ENCODE measurements at regions not wholly inside any gene's neighbourhood (a gene's known extent, or its start where the extent isn't known, plus 50 kb on each side); places are given as distances from the start of the nearest gene placed in this dataset.

DNA sequence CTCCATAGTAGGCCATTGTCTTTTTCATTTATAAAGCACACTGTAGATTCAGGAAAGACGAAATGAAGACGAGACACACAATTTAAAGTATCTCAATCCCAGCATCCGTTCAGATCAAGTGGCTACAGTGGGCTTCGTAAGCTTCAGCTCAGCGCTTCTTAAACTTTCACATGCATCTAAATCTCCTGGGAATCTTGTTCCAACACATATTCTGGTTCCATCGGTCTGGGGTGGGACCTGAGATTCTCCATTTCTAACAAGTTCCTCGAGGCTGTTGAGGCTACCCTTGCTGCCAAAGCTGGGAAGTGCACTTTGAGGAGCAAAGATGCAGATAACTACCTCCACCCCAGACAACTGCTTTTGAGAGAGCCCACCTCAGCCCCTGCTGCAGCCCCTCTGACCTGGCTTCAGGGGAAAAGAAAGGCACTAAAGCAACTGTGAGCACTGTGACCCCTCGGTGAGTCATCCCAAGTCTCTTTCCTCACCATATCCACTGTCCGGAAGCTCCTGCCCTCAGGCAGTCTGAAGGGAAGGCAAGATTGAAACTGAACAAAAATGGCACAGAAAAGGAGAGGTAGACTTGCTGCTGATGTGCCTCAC, 201.1 kb upstream of the FBXO11 start:
- H3K4me3 Mint-ChIP-seq: no peak overlapping the region
- no peak overlapping the region for H3K27ac Mint-ChIP-seq
- H3K36me3 Mint-ChIP-seq: peaks cover 1% of the 10 kb centered on the region
- H3K9me3 Mint-ChIP-seq (ENCODE audit: low read depth): no peaks in the 10 kb centered on the region
- peaks cover 3% of the 10 kb centered on the region for H3K27me3 Mint-ChIP-seq
- peaks cover 15% of the 10 kb centered on the region for H3K4me1 Mint-ChIP-seq (ENCODE audit: low read depth)

DNA sequence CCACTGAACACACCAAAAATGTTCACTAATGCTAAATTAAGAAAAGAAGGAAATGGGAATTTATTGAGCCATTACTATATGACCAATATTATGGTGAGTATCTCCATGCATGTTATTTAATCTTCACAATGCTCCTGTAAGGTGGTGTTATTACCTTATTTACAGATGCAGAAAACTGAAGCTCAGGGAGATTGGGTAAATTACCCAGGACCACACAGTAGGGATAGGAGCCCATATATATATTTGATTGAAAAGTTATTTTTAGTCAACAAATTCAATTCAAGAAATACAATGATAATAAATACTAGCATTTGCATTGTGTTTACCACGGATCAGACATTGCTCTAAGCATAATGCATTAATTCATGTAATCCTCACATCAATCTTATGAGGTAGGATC, 202.2 kb upstream of the FBXO11 start:
- no peak overlapping the region for H3K4me3 Mint-ChIP-seq
- peaks cover 3% of the 10 kb centered on the region for H3K27me3 Mint-ChIP-seq
- no peaks in the 10 kb centered on the region for H3K36me3 Mint-ChIP-seq
- H3K4me1 Mint-ChIP-seq (ENCODE audit: low read depth): peaks cover 19% of the 10 kb centered on the region
- no peaks in the 10 kb centered on the region for H3K9me3 Mint-ChIP-seq (ENCODE audit: low read depth)
- H3K27ac Mint-ChIP-seq: no peak overlapping the region

DNA sequence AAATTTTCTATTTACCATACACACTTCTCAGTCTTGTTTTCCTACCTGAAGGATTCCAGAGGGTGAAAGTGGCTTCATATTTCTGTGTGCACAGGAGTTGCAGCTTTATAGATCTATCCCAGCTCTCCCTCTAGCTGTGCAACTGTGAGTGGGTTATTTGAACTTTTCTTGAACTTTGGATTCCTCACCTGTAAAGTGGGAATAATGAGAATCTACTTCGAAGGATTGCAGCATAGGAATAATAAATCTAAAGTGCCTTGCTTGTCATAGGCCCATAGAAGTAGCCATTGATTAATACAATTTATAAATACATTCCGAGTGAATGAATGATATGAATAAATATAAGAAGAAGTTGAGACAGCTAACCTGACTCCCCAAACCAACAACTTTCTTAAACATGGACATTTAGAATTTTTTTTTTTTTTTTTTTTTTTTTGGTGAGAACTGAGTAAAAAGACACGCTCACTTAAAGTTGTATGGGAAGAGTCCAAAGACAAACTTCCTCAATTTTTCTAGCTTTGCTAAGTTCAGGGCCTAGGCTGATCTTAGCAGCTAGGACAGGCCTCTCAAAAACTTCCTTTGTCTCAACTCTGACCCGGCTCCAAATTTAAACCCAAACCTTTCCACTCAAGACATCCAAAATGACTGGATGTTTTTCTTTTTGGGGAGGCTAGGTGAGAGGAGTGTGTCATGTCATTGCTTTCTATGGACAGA, 203.3 kb upstream of the FBXO11 start:
- H3K9me3 Mint-ChIP-seq (ENCODE audit: low read depth): no peaks in the 10 kb centered on the region
- H3K27ac Mint-ChIP-seq: no peak overlapping the region
- H3K4me3 Mint-ChIP-seq: no peak overlapping the region
- peaks cover 30% of the 10 kb centered on the region for H3K4me1 Mint-ChIP-seq (ENCODE audit: low read depth)
- H3K27me3 Mint-ChIP-seq: peaks cover 3% of the 10 kb centered on the region
- H3K36me3 Mint-ChIP-seq: no peaks in the 10 kb centered on the region

DNA sequence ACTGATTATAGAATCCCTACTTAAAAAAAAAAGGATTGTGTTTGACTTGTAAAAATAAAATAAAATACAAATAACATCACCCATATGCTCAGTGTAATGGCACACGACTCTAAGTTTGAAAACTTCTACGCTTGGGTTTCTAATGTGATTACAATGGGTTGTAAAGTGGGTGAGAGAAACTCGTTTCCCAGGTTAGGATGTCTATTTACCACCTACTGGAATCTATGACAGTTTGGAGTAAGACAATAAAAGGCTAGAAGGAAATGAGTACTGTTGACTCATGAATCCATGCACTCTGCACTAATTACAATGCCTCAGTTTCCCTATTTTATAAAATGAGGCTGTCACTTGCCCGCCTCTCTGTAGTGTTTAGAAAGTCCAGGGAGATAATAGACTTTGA, 204.0 kb upstream of the FOXN2 start:
- H3K4me3 Mint-ChIP-seq: peak overlapping the region; percentile 90
- no peak overlapping the region for H3K27ac Mint-ChIP-seq

DNA sequence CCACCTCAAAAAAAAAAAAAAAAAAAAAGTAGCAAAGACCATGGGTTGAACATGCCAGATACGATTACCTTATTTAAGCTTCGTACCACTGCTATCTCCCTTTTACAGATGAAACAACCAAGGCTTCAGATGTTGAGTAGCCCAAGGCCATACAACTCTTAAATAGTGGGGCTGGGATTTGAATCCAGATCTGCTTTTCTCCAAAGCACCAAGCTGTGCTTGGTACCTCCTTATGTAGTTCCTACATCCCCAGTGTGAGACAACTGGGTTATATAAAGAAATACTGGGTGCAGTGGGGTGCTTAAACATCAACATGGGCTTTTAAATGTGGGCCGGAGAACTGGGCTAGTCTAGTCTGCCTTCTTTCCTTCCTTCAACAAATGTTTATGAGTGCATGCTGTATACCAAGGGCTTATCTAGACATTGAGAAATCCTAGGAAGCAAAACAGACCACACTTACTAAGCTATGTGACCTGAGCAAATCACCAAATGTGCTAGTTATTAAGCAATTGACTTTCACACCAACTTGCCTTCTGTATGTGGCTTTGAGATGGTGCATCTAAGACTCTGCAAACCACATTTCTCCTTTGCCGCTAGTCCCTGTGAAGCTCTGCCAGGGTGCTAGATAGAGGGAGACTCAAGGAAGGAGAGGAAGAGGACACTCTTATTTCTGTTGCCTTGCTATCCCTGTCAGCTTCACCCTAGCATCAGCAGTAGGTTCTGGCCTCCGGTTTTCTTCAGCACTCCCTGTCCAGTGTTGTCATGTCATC, 201.4 kb upstream of the FOXN2 start:
- no peak overlapping the region for H3K27ac Mint-ChIP-seq
- H3K36me3 Mint-ChIP-seq: no peaks in the 10 kb centered on the region
- peaks cover 26% of the 10 kb centered on the region for H3K4me1 Mint-ChIP-seq (ENCODE audit: low read depth)
- no peaks in the 10 kb centered on the region for H3K9me3 Mint-ChIP-seq (ENCODE audit: low read depth)
- no peaks in the 10 kb centered on the region for H3K27me3 Mint-ChIP-seq
- H3K4me3 Mint-ChIP-seq: peak overlapping the region; percentile 36

More for the DNA sequence above, 204.0 kb upstream of the FOXN2 start:
- Mint-ChIP-seq H3K4me1 (ENCODE audit: low read depth) (peaks cover 33% of the 10 kb centered on the region), H3K27me3 (peaks cover 3% of the 10 kb centered on the region), H3K9me3 (ENCODE audit: low read depth) (no peaks in the 10 kb centered on the region), H3K36me3 (no peaks in the 10 kb centered on the region)

DNA sequence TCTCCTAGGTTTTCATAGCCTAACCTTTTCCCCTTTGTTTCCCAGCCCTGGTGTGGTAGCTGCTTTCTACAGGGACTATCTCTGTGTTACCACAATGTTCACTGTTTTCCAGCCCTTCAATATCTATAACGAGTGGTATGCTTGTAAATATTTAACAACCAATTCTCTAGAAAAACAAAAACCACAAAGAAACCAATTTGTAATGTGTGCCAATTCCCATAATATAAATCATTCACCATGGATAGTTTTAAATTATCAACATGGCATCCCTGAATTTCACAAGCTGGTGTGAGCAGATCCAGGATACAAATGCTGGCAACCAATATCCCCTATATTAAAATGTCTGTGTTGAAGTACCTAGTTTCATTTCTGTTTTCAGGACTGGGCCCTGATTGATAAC, 200.7 kb upstream of the FOXN2 start:
- Mint-ChIP-seq H3K36me3 (no peaks in the 10 kb centered on the region), H3K4me1 (ENCODE audit: low read depth) (peaks cover 26% of the 10 kb centered on the region), H3K9me3 (ENCODE audit: low read depth) (no peaks in the 10 kb centered on the region)

DNA sequence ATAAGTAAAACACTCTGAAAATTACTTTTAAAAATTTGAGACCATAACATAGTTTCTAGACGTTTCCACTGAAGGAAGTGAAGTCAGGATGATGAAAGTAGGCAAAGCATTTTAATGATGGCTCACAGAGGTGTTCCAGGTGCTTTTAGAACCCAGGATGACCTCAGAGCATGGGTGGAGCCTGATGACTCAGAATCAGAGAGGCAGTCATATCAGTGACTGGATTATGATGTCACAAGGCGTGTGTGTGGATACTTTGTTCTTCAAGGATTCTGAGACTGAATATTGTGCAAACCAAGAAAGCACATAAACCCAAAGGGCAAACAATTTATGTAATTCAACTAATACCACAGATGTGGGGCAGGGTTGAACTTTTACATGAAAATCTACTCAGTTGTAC, 200.2 kb upstream of the FOXN2 start:
- peaks cover 26% of the 10 kb centered on the region for H3K4me1 Mint-ChIP-seq (ENCODE audit: low read depth)
- no peaks in the 10 kb centered on the region for H3K36me3 Mint-ChIP-seq
- no peaks in the 10 kb centered on the region for H3K27me3 Mint-ChIP-seq
- H3K9me3 Mint-ChIP-seq (ENCODE audit: low read depth): no peaks in the 10 kb centered on the region
- H3K27ac Mint-ChIP-seq: peak overlapping the region; percentile 2
- no peak overlapping the region for H3K4me3 Mint-ChIP-seq

More for the DNA sequence above, 200.7 kb upstream of the FOXN2 start:
- Mint-ChIP-seq H3K27ac (peak overlapping the region; percentile 2), H3K27me3 (no peaks in the 10 kb centered on the region), H3K4me3 (no peak overlapping the region)

DNA sequence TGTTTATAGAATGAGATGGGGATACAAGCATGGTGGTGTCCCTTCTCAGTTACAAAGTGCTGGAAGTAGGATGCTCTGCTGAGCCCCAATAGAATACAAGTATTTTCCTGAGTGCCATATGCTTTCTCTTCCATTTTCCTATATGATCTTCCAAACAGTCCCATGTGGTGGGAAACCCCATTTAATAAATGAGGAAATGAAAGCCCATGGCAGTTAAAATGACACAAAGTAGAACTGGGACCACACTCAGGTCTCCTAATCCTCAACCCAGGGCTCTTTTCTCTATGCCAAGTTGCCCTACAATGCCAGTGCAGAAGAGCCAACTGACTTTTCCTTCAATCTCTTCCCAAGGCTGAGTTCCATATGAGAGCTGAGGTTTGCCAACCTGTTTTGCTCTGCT, 198.0 kb upstream of the FOXN2 start:
- Mint-ChIP-seq H3K4me3 (no peak overlapping the region), H3K4me1 (ENCODE audit: low read depth) (peaks cover 22% of the 10 kb centered on the region), H3K36me3 (no peaks in the 10 kb centered on the region), H3K9me3 (ENCODE audit: low read depth) (no peaks in the 10 kb centered on the region), H3K27me3 (no peaks in the 10 kb centered on the region), H3K27ac (no peak overlapping the region)

DNA sequence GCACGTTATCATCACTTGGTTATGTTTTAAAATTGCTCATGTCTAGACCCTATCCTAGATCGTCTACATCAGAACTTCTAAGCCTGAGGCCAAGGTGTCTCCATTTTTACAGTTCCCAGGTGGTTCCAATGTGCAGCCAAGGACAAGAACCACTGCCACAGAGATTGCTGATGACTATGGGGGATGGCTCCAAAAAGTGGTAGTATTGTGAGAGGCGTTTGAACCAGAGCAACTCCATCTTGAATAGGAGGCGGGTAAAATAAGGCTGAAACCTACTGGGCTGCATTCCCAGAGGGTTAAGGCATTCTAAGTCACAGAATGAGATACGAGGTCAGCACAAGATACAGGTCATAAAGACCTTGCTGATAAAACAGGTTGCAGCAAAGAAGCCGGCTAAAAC, 195.6 kb upstream of the FOXN2 start:
- H3K27me3 Mint-ChIP-seq: no peaks in the 10 kb centered on the region
- H3K36me3 Mint-ChIP-seq: no peaks in the 10 kb centered on the region
- peaks cover 13% of the 10 kb centered on the region for H3K4me1 Mint-ChIP-seq (ENCODE audit: low read depth)
- H3K9me3 Mint-ChIP-seq (ENCODE audit: low read depth): no peaks in the 10 kb centered on the region
- no peak overlapping the region for H3K4me3 Mint-ChIP-seq
- no peak overlapping the region for H3K27ac Mint-ChIP-seq

DNA sequence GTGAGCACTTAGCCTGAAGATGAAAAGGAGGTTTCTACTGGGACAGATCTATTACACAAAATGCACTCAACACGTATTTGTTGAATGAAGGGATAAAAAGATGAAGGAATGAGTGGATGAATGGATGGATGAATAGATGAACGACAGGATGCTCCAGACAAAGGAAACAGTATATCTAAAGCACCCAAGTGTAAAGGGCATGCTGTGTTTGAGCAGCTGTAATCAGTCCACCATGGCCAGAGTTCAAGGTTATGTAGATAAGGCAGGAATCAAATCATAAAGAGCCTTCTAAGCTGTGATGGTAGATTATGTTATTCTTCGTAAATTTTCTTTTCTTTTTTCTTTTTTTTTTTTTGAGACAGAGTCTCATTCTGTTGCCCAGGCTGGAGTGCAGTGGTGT, 194.4 kb upstream of the FOXN2 start:
- H3K9me3 Mint-ChIP-seq (ENCODE audit: low read depth): no peaks in the 10 kb centered on the region
- H3K4me3 Mint-ChIP-seq: no peak overlapping the region
- peaks cover 3% of the 10 kb centered on the region for H3K4me1 Mint-ChIP-seq (ENCODE audit: low read depth)
- H3K27ac Mint-ChIP-seq: no peak overlapping the region
- H3K27me3 Mint-ChIP-seq: no peaks in the 10 kb centered on the region
- H3K36me3 Mint-ChIP-seq: no peaks in the 10 kb centered on the region

DNA sequence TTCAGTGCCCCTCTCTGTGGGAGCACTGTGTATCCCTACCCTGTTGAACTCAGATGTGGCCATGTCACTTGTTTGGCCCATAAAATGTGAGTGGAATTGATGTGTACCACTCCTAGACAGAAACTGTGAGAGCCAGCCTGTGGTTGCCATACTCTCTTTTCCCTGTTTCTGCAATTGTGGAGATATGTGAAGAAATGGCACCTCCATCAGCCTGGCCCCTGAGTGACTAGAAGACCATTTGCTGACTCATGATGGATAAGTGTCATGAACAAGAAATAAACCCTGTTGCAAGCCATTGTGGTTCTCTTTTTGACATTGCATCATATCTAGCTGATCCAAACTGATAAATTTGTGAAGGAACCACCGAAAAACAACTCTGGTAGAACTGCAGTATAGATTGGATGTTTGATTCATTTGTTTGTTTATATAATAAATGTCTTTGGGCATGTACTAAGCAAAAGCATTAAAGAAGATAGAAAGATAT, 193.7 kb upstream of the FOXN2 start:
- H3K4me3 Mint-ChIP-seq: no peak overlapping the region

DNA sequence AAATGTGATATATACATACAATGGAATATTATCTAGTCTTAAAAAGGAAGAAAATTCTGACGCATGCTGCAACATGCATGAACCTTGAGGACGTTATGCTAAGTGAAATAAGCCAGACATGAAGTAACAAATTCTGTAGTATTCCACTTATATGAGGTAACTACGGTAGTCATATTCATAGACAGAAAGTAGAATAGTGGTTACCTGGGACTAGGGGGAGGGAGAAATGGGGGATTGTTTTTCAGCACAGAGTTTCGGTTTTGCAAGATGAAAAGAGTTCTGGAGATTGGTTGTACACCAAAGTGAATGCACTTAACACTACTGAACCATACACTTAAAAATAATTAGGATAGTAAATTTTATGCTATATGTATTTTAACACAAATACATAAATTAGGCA, 192.3 kb upstream of the FOXN2 start:
- no peak overlapping the region for H3K27ac Mint-ChIP-seq

More for the DNA sequence above, 193.7 kb upstream of the FOXN2 start:
- no peaks in the 10 kb centered on the region for H3K9me3 Mint-ChIP-seq (ENCODE audit: low read depth)
- no peak overlapping the region for H3K27ac Mint-ChIP-seq
- H3K4me1 Mint-ChIP-seq (ENCODE audit: low read depth): peaks cover 3% of the 10 kb centered on the region
- no peaks in the 10 kb centered on the region for H3K27me3 Mint-ChIP-seq
- no peaks in the 10 kb centered on the region for H3K36me3 Mint-ChIP-seq

DNA sequence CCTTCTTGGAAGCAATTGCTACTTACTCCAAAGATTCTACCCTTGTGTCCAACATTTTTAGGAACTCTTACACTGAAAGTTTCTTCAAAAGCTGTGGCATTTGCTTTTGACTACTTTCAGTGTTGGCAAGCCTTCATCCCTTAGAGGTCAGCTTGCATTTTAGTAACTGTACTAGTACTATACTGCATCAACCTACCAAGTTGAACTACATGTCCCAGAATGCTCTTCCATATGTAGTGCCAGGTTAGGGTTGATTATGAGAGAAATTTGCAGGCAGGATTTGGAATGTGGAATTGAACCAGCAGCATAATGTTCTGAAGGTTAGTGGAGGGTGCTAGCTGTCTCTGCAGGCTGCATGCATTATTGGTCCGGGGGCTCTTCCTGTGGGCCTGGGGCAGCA, 189.9 kb upstream of the FOXN2 start:
- no peak overlapping the region for H3K27ac Mint-ChIP-seq
- peaks cover 3% of the 10 kb centered on the region for H3K4me1 Mint-ChIP-seq (ENCODE audit: low read depth)
- H3K36me3 Mint-ChIP-seq: peaks cover 2% of the 10 kb centered on the region
- no peak overlapping the region for H3K4me3 Mint-ChIP-seq
- H3K9me3 Mint-ChIP-seq (ENCODE audit: low read depth): no peaks in the 10 kb centered on the region
- H3K27me3 Mint-ChIP-seq: no peaks in the 10 kb centered on the region

More for the DNA sequence above, 192.3 kb upstream of the FOXN2 start:
- Mint-ChIP-seq H3K36me3 (no peaks in the 10 kb centered on the region), H3K27me3 (no peaks in the 10 kb centered on the region), H3K4me3 (no peak overlapping the region), H3K9me3 (ENCODE audit: low read depth) (no peaks in the 10 kb centered on the region), H3K4me1 (ENCODE audit: low read depth) (peaks cover 3% of the 10 kb centered on the region)

DNA sequence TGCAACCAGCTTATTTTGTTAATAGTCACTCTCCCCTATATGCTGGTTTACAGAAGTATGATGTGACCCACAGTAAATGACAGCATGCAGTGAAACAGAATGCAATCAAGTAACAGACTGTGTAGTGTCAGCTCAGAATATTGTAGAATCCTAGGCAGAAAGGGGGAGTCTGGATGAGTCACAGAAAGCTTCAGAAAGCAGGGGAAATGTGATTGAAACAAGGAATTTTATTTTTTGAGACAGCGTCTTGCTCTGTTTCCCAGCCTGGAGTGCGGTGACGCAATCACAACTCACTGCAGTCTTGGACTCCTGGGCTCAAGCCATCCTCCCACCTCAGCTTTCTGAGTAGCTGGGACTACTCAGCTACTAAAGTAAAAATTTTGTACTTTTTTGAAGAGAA, 188.3 kb upstream of the FOXN2 start:
- Mint-ChIP-seq H3K4me1 (ENCODE audit: low read depth) (peaks cover 3% of the 10 kb centered on the region), H3K9me3 (ENCODE audit: low read depth) (no peaks in the 10 kb centered on the region), H3K27me3 (no peaks in the 10 kb centered on the region), H3K4me3 (no peak overlapping the region), H3K36me3 (peaks cover 2% of the 10 kb centered on the region), H3K27ac (no peak overlapping the region)

DNA sequence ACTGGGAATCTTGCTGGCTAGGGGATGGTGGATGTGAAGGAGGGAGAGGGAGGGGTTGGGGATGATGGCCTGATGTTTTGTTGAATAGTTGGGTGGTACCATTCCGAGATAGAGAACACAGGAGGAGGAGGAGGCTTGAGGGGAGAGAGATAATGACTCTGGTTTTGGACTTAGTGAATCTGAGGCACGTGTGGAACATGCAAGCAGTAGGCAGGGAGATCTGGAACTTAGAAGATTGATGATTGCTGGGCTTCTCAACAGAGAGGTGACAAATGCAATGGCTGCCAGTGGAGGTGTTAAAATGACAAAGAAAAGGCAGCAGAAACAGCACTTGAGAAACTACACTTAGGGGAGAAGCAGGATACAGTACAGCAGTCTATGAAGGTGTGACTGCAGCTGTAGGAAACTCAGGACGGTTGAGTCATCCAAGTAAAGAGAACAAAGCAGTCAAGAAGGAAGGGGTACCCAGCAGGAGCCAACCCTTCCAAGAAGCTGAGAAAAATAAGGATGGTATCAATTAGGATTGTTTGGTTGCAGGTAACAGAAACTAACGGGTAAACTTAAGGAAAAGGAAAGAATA, 186.8 kb upstream of the FOXN2 start:
- H3K27ac Mint-ChIP-seq: no peak overlapping the region
- H3K4me1 Mint-ChIP-seq (ENCODE audit: low read depth): no peaks in the 10 kb centered on the region
- H3K36me3 Mint-ChIP-seq: peaks cover 2% of the 10 kb centered on the region
- no peaks in the 10 kb centered on the region for H3K27me3 Mint-ChIP-seq
- H3K4me3 Mint-ChIP-seq: no peak overlapping the region
- H3K9me3 Mint-ChIP-seq (ENCODE audit: low read depth): no peaks in the 10 kb centered on the region
